ENCODE measurements at regions not wholly inside any gene's neighbourhood (a gene's known extent, or its start where the extent isn't known, plus 50 kb on each side); places are given as distances from the start of the nearest gene placed in this dataset.

GRCh38 chr2:239738159-239738558 lies 287.0 kb downstream of the NDUFA10 start:
- Mint-ChIP-seq H3K9me3 (no peaks in the 10 kb centered on the region), H3K4me1 (no peaks in the 10 kb centered on the region), H3K27ac (no peak overlapping the region), H3K27me3 (ENCODE audit: low read depth) (peaks cover 18% of the 10 kb centered on the region), H3K36me3 (ENCODE audit: low read depth) (no peaks in the 10 kb centered on the region), H3K4me3 (no peak overlapping the region)
- TF ChIP-seq CTCF (IDR thresholded peaks at IDR 0.05; ENCODE audit: unreplicated experiment in 3 of 3): no peak

- H3K4me3 Mint-ChIP-seq: no peak overlapping the region
- TF ChIP-seq CTCF (IDR thresholded peaks at IDR 0.05; ENCODE audit: unreplicated experiment in 3 of 3): no peak
- no peaks in the 10 kb centered on the region for H3K4me1 Mint-ChIP-seq
- H3K27me3 Mint-ChIP-seq (ENCODE audit: low read depth): peaks cover 12% of the 10 kb centered on the region
- no peak overlapping the region for H3K27ac Mint-ChIP-seq
- no peaks in the 10 kb centered on the region for H3K36me3 Mint-ChIP-seq (ENCODE audit: low read depth)
- no peaks in the 10 kb centered on the region for H3K9me3 Mint-ChIP-seq
Observed at GRCh38 chr2:239737144-239737463, 288.0 kb downstream of the NDUFA10 start.

- Mint-ChIP-seq H3K4me3 (no peak overlapping the region), H3K4me1 (no peaks in the 10 kb centered on the region), H3K9me3 (no peaks in the 10 kb centered on the region), H3K36me3 (ENCODE audit: low read depth) (no peaks in the 10 kb centered on the region), H3K27ac (no peak overlapping the region), H3K27me3 (ENCODE audit: low read depth) (peaks cover 7% of the 10 kb centered on the region)
- TF ChIP-seq CTCF (IDR thresholded peaks at IDR 0.05; ENCODE audit: unreplicated experiment in 3 of 3): no peak
Observed at GRCh38 chr2:239736358-239737143, 288.6 kb downstream of the NDUFA10 start.

- H3K4me3 Mint-ChIP-seq: no peak overlapping the region
- H3K4me1 Mint-ChIP-seq: no peaks in the 10 kb centered on the region
- TF ChIP-seq CTCF (IDR thresholded peaks at IDR 0.05; ENCODE audit: unreplicated experiment in 3 of 3): no peak
- no peaks in the 10 kb centered on the region for H3K9me3 Mint-ChIP-seq
- no peak overlapping the region for H3K27ac Mint-ChIP-seq
- no peaks in the 10 kb centered on the region for H3K36me3 Mint-ChIP-seq (ENCODE audit: low read depth)
- peaks cover 4% of the 10 kb centered on the region for H3K27me3 Mint-ChIP-seq (ENCODE audit: low read depth)
Observed at GRCh38 chr2:239735829-239736357, 289.2 kb downstream of the NDUFA10 start.

- Mint-ChIP-seq H3K36me3 (ENCODE audit: low read depth) (no peaks in the 10 kb centered on the region), H3K4me1 (no peaks in the 10 kb centered on the region), H3K9me3 (no peaks in the 10 kb centered on the region), H3K27ac (no peak overlapping the region), H3K27me3 (ENCODE audit: low read depth) (peaks cover 4% of the 10 kb centered on the region), H3K4me3 (no peak overlapping the region)
- peak in 1 of 3 experiments; percentile 31 for TF ChIP-seq CTCF (IDR thresholded peaks at IDR 0.05; ENCODE audit: unreplicated experiment in 3 of 3)
Observed at GRCh38 chr2:239735131-239735828, 289.9 kb downstream of the NDUFA10 start.

All from nephron (organoid).